GM18505 (cell line): ENCODE measurements at regions not wholly inside any gene's neighbourhood (a gene's known extent, or its start where the extent isn't known, plus 50 kb on each side); places are given as distances from the start of the nearest gene placed in this dataset.

Experiments
- ATAC-seq: cut with Tn5 transposase; IDR thresholded peaks from one replicate; pipeline ENCODE4 v1.9.1; 2021; ENCODE audit not compliant: unreplicated experiment
- POLR2A ChIP-seq: IDR thresholded peaks from 4 replicates; pipeline ENCODE4 v1.6.1; 2011; ENCODE audit warnings: borderline replicate concordance; ENCODE audit not compliant: insufficient read depth, insufficient read length; ENCODE audit errors: extremely low read depth

- TF ChIP-seq POLR2A = no peak
- no peak for ATAC-seq
These were observed 99.1 kb upstream of the COL3A1 start for GRCh38 chr2:188875104-188875503.

GRCh38 chr2:188878716-188879115 is 95.5 kb upstream of the COL3A1 start:
- ATAC-seq = no peak
- no peak for TF ChIP-seq POLR2A

- no peak for TF ChIP-seq POLR2A
- no peak for ATAC-seq
These were observed 93.4 kb upstream of the COL3A1 start for GRCh38 chr2:188880740-188881139.

- ATAC-seq = no peak
- TF ChIP-seq POLR2A = no peak
These were observed 92.7 kb upstream of the COL3A1 start for GRCh38 chr2:188881434-188881833.

GRCh38 chr2:188884046-188884445 is 90.1 kb upstream of the COL3A1 start:
- TF ChIP-seq POLR2A = no peak
- no peak for ATAC-seq

- no peak for TF ChIP-seq POLR2A
- no peak for ATAC-seq
These were observed 89.7 kb upstream of the COL3A1 start for GRCh38 chr2:188884517-188884916.

- TF ChIP-seq POLR2A = no peak
- ATAC-seq = no peak
These were observed 85.0 kb upstream of the COL3A1 start for GRCh38 chr2:188889187-188889586.

GRCh38 chr2:188890755-188891154 is 83.4 kb upstream of the COL3A1 start:
- ATAC-seq = no peak
- no peak for TF ChIP-seq POLR2A

GRCh38 chr2:188892636-188893035 is 81.5 kb upstream of the COL3A1 start:
- no peak for ATAC-seq
- TF ChIP-seq POLR2A = no peak

- no peak for ATAC-seq
- TF ChIP-seq POLR2A = no peak
These were observed 80.2 kb upstream of the COL3A1 start for GRCh38 chr2:188893972-188894371.

GRCh38 chr2:188894979-188895378 is 79.2 kb upstream of the COL3A1 start:
- ATAC-seq = no peak
- TF ChIP-seq POLR2A = no peak

- TF ChIP-seq POLR2A = no peak
- ATAC-seq = no peak
These were observed 77.1 kb upstream of the COL3A1 start for GRCh38 chr2:188897096-188897495.

GRCh38 chr2:188898261-188898660 is 75.9 kb upstream of the COL3A1 start:
- TF ChIP-seq POLR2A = no peak
- no peak for ATAC-seq

GRCh38 chr2:188902901-188903491 is 71.2 kb upstream of the COL3A1 start:
- TF ChIP-seq POLR2A = no peak
- no peak for ATAC-seq

GRCh38 chr2:188903740-188904139 is 70.4 kb upstream of the COL3A1 start:
- no peak for ATAC-seq
- TF ChIP-seq POLR2A = no peak

GRCh38 chr2:188909036-188909435 is 65.1 kb upstream of the COL3A1 start:
- no peak for TF ChIP-seq POLR2A
- no peak for ATAC-seq

- no peak for TF ChIP-seq POLR2A
- ATAC-seq = no peak
These were observed 57.4 kb upstream of the COL3A1 start for GRCh38 chr2:188916736-188917135.
